T-helper 17 cell (primary cell): ENCODE measurements at regions not wholly inside any gene's neighbourhood (a gene's known extent, or its start where the extent isn't known, plus 50 kb on each side); places are given as distances from the start of the nearest gene placed in this dataset.

Source experiments
- ATAC-seq: fragments of 150-1000 bp; cut with Tn5 transposase; 2 replicates; pipeline ENCODE4 v1.10.0; 2021; ENCODE audit warnings: mild to moderate bottlenecking, moderate library complexity
- DNase-seq, 3 donors: peaks; one replicate each; pipeline versions ENCODE4 v3.0.0 to v3.0.0-alpha.2; 2020 to 2021
- H3K9me3 ChIP-seq: one replicate; pipeline ENCODE4 v1.7.0; 2013; ENCODE audit warnings: low read length, mild to moderate bottlenecking; ENCODE audit not compliant: control insufficient read depth, poor library complexity, severe bottlenecking
- H3K27ac Mint-ChIP-seq: one replicate; pipeline ENCODE4 v1.8.0; 2022; ENCODE audit warnings: mild to moderate bottlenecking, moderate library complexity, mixed read lengths
- H3K27me3 Mint-ChIP-seq: one replicate; pipeline ENCODE4 v1.8.0; 2022; ENCODE audit warnings: mixed read lengths
- H3K36me3 Mint-ChIP-seq: one replicate; pipeline ENCODE4 v1.8.0; 2022; ENCODE audit warnings: low read depth, mixed read lengths
- H3K4me1 Mint-ChIP-seq: one replicate; pipeline ENCODE4 v1.8.0; 2022; ENCODE audit warnings: mild to moderate bottlenecking, mixed read lengths
- H3K4me3 Mint-ChIP-seq: one replicate; pipeline ENCODE4 v1.8.0; 2022; ENCODE audit warnings: mild to moderate bottlenecking, moderate library complexity, mixed read lengths

DNA sequence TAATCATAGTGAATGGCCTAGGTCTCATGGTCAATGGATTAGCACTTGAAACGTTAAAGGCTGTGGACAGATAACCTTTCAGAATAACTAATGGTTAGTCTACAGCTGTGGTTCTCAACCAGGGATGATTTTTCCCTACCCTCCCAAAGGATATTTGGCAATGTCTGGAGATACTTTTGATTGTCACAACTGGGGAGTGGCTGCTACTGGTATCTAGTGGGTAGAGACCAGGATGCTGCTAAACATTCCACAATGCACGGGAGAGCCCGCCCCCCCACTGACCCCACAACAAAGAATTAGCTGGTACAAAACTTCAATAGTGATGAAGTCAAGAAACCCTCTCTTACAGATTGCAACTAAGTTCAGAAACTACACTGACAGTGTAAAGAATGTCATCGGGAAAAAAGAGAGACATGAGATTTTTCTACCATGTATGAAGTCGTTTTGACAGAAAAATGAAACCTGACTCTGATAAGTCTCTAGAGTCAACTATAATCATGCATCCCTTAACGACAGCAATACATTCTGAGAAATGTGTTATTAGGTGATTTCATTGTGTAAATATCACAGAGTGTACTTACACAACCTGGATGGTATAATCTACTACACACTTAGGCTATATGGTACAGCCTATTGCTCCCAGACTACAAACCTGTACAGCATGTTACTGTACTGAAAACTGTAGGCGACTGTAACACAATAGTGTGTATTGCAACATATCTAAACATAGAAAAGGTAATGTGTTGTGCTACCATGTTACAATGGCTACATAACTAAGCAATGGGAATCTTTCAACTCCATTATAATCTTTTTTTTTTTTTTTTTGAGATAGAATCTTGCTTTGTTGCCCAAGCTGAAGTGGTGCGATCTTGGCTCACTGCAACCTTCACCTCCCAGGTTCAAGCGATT, 49.7 kb upstream of the PRDX6 start:
- ATAC-seq (no peak), DNase-seq (no peak)
- Mint-ChIP-seq H3K27me3 (no peaks in the 10 kb centered on the region), H3K4me1 (peaks cover 24% of the 10 kb centered on the region), H3K27ac (no peak overlapping the region), H3K36me3 (no peaks in the 10 kb centered on the region), H3K4me3 (no peak overlapping the region)
- H3K9me3 ChIP-seq: no peaks in the 10 kb centered on the region
